ENCODE measurements at regions not wholly inside any gene's neighbourhood (a gene's known extent, or its start where the extent isn't known, plus 50 kb on each side); places are given as distances from the start of the nearest gene placed in this dataset.

DNA sequence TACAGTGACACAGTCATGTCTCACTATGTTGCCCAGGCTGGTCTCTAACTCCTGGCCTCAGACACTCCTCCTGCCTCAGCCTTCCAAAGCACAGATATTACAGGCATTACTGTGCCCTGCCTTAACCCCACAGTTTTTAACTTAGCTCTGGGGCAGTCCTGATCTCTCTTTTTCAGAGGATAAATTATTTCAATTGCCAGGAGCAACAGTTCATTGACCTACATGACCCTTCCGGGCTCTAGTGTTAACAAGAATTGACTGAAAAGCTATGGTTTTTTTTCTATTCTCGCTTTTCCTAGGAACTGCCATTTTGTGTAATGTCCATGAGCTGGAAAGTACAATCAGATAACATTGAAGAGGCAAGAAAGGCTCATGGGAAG, 92.8 kb downstream of the HNRNPLL start:
- intact Hi-C loops (cut with micrococcal nuclease): loop anchor here (2.0 to 10.0 kb wide), 3 partner anchors 45 to 1115 kb away; no protein-coding TSS in a partner anchor

DNA sequence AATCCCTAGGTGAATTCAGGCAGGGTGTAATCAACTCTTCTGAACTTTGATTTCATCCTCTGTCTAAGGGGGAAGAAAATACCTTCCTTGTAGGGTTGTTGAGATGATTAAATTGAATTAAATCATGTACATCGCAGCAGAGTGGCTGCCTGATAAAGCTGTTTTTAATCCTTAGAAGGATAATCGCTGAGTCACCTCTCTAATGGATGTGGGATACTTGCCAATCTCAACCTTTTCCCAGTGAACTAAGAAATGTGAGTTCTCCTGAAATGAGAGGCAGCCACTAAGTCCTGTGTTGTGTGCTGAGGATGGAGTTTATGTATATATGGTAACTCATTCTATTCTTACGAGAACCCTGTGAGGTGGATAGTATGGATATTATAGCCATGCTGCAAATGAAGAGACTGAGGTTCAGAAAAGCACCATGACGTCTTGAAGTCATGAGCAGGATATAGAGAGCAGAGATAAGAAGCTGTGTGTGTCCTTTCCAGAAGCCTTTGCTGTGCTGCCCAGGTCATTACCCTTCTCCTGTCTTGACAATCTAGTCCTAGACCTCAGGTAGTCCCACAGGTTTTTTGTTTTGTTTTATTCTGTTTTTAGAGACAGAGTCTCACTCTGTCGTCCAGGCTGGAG, 93.3 kb downstream of the HNRNPLL start:
- Mint-ChIP-seq H3K27ac (no peak overlapping the region), H3K27me3 (peaks cover under 1% of the 10 kb centered on the region)

More for the DNA sequence above, 92.8 kb downstream of the HNRNPLL start:
- peaks cover 1% of the 10 kb centered on the region for H3K27me3 Mint-ChIP-seq
- peaks cover 5% of the 10 kb centered on the region for H3K9me3 Mint-ChIP-seq
- ChIA-PET POLR2A (no interaction called here), CTCF (interaction anchor here (1.5 to 3.6 kb wide), 5 partner anchors 12 to 632 kb away, joined by 3 to 144 read pairs (median 17); no protein-coding TSS in a partner anchor)
- H3K4me3 Mint-ChIP-seq: no peak overlapping the region
- peaks cover 4% of the 10 kb centered on the region for H3K4me1 Mint-ChIP-seq
- TF ChIP-seq, protein P1, sequence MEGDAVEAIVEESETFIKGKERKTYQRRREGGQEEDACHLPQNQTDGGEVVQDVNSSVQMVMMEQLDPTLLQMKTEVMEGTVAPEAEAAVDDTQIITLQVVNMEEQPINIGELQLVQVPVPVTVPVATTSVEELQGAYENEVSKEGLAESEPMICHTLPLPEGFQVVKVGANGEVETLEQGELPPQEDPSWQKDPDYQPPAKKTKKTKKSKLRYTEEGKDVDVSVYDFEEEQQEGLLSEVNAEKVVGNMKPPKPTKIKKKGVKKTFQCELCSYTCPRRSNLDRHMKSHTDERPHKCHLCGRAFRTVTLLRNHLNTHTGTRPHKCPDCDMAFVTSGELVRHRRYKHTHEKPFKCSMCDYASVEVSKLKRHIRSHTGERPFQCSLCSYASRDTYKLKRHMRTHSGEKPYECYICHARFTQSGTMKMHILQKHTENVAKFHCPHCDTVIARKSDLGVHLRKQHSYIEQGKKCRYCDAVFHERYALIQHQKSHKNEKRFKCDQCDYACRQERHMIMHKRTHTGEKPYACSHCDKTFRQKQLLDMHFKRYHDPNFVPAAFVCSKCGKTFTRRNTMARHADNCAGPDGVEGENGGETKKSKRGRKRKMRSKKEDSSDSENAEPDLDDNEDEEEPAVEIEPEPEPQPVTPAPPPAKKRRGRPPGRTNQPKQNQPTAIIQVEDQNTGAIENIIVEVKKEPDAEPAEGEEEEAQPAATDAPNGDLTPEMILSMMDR (IDR thresholded peaks at IDR 0.05): no peak
- H3K36me3 Mint-ChIP-seq (ENCODE audit: low read depth): no peaks in the 10 kb centered on the region
- ATAC-seq (ENCODE audit: low read depth) (no peak), DNase-seq (no peak)
- H3K27ac Mint-ChIP-seq: no peak overlapping the region

DNA sequence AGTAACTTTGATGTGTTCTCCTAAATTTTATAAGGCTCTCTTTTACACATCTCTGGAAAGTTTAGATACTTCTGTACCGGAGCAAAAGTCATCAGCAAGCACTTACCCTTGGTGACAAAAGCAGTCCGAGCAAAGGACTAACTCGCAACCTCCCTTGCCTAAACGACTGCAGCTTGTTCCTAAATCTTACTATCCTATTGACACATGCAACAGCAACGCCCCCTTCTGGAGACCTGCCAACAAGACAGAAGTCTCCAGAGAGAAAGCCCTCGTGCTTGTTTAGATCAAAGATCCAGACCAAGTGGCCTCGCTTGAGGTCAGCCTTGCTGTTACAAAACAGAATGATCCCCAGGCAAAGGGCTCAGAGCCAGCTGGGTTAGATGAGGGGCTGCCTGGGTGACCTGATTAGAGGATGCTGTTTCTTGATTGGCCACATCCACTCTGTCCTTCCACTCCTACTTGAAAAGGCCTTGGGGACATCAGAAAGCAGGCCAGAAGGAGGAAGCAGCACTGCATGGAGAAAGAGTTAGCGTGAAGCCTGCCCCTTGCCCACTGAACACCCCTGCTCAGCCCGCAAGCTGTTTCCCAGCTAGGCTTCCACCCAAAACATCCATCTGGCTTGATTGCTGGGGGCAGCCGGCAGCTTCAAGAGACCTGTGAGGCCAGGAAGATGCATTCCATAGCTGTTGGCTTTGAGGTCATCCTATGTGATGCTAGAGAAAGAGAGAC, 94.3 kb downstream of the HNRNPLL start:
- H3K36me3 Mint-ChIP-seq (ENCODE audit: low read depth): no peaks in the 10 kb centered on the region
- CTCF ChIA-PET: interaction anchor here (0.6 to 3.6 kb wide), 30 partner anchors 10 to 631 kb away, joined by 3 to 144 read pairs (median 4); partner anchors contain the start of gene ATL2
- no peak overlapping the region for H3K27ac Mint-ChIP-seq
- POLR2A ChIA-PET: interaction anchor here (1.1 to 1.2 kb wide), 2 partner anchors 131 to 133 kb away, joined by 4 to 6 read pairs; no protein-coding TSS in a partner anchor
- intact Hi-C loops (cut with micrococcal nuclease): loop anchor here (1.0 to 10.0 kb wide), 7 partner anchors 44 to 1114 kb away; partner anchors contain the start of gene ATL2
- TF ChIP-seq, protein P1 (IDR thresholded peaks at IDR 0.05): no peak
- no peaks in the 10 kb centered on the region for H3K27me3 Mint-ChIP-seq
- no peak overlapping the region for H3K4me3 Mint-ChIP-seq
- peak; percentile 46 for DNase-seq
- H3K4me1 Mint-ChIP-seq: peaks cover 4% of the 10 kb centered on the region
- peaks cover 5% of the 10 kb centered on the region for H3K9me3 Mint-ChIP-seq
- peak; percentile 79 for ATAC-seq (ENCODE audit: low read depth)

More for the DNA sequence above, 93.3 kb downstream of the HNRNPLL start:
- intact Hi-C loops (cut with micrococcal nuclease): loop anchor here (2.0 to 10.0 kb wide), 3 partner anchors 45 to 1115 kb away; no protein-coding TSS in a partner anchor
- no peak for DNase-seq
- H3K4me1 Mint-ChIP-seq: peaks cover 4% of the 10 kb centered on the region
- no peaks in the 10 kb centered on the region for H3K36me3 Mint-ChIP-seq (ENCODE audit: low read depth)
- no peak for ATAC-seq (ENCODE audit: low read depth)
- H3K9me3 Mint-ChIP-seq: peaks cover 5% of the 10 kb centered on the region
- H3K4me3 Mint-ChIP-seq: no peak overlapping the region
- ChIA-PET POLR2A (no interaction called here), CTCF (interaction anchor here (1.1 to 3.6 kb wide), 9 partner anchors 11 to 632 kb away, joined by 3 to 144 read pairs (median 14); partner anchors contain the start of gene ATL2)
- TF ChIP-seq, protein P1 (IDR thresholded peaks at IDR 0.05): no peak

DNA sequence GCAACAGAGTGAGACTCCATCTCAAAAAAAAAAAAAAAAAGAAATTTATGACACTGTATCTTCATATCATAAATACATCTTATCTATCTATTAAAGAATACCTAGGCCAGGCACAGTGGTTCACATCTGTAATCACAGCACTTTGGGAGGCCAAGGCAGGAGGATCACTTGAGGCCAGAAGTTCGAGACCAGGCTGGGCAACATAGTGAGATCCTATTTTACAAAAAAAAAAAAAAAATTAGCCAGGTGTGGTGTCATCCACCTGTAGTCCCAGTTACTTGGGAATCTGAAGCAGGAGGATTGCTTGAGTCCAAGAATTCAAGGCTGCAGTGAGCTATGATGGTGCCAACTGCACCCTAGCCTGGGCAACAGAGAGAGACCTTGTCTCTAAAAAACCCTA, 95.0 kb downstream of the HNRNPLL start:
- TF ChIP-seq, protein P1 (IDR thresholded peaks at IDR 0.05): no peak
- H3K27ac Mint-ChIP-seq: no peak overlapping the region
- no peak overlapping the region for H3K4me3 Mint-ChIP-seq
- ATAC-seq (ENCODE audit: low read depth) (no peak), DNase-seq (no peak)
- H3K9me3 Mint-ChIP-seq: peaks cover 5% of the 10 kb centered on the region
- ChIA-PET CTCF (interaction anchor here (0.6 to 3.6 kb wide), 28 partner anchors 10 to 431 kb away, joined by 3 to 144 read pairs (median 4); partner anchors contain the start of gene ATL2), POLR2A (interaction anchor here (1.1 to 1.2 kb wide), 2 partner anchors 130 to 132 kb away, joined by 4 to 6 read pairs; no protein-coding TSS in a partner anchor)
- no peaks in the 10 kb centered on the region for H3K27me3 Mint-ChIP-seq
- no peaks in the 10 kb centered on the region for H3K36me3 Mint-ChIP-seq (ENCODE audit: low read depth)
- intact Hi-C loops (cut with micrococcal nuclease): loop anchor here (1.0 to 10.0 kb wide), 7 partner anchors 43 to 1113 kb away; partner anchors contain the start of gene ATL2
- H3K4me1 Mint-ChIP-seq: peaks cover 4% of the 10 kb centered on the region

Measured in activated B cell treated with CpG ODN at 0.5 μM for 24 hours (primary cell).